D341Med (cell line): ENCODE measurements at regions not wholly inside any gene's neighbourhood (a gene's known extent, or its start where the extent isn't known, plus 50 kb on each side); places are given as distances from the start of the nearest gene placed in this dataset.

Experiments
- DNase-seq: peaks from one replicate; pipeline ENCODE4 v3.0.0; 2012; ENCODE audit warnings: low spot score

GRCh38 chr16:26295625-26296304 is 604.0 kb downstream of the HS3ST4 start:
- no peak for DNase-seq

DNA sequence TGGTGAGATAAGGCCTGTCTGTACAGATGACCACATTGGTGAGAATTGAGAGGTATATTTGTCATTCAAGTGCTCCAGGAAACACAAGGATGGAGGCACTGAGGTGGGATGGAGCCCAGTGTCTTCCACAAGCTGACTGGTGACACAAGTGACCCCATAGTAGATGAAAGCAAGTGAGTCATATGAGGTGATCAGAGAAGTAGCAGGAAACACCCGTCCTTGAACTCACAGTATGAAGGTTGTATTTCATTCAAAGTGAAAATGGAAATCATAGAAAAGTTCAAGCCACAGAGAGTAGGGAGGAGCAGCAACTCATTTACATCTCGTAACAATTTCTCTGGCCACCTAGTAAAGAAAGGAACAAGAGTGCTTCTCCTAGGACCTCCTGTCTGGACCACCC is 609.8 kb downstream of the HS3ST4 start:
- no peak for DNase-seq

GRCh38 chr16:26316683-26317464 is 625.1 kb downstream of the HS3ST4 start:
- no peak for DNase-seq

DNA sequence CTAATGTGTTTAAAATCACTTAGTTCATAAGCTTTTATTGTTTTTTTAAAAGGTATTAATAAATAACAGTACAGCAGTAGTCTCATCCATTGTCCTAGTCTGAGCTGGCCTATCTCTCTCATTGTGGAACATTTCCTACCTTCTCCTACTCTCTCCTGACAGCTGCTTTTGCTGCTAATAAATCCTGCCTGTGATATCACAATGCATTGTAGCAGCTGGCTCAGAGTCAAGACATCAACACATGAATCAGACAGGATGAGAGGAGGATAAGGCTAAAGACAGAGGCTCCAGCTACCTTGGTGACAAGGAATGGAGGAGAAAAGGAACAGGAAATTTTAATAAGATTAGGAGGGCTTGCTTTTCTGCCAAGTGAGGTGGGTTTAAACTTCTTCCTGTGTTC is 626.1 kb downstream of the HS3ST4 start:
- DNase-seq, result no peak

GRCh38 chr16:26330654-26331053 is 638.9 kb downstream of the HS3ST4 start:
- no peak for DNase-seq

DNA sequence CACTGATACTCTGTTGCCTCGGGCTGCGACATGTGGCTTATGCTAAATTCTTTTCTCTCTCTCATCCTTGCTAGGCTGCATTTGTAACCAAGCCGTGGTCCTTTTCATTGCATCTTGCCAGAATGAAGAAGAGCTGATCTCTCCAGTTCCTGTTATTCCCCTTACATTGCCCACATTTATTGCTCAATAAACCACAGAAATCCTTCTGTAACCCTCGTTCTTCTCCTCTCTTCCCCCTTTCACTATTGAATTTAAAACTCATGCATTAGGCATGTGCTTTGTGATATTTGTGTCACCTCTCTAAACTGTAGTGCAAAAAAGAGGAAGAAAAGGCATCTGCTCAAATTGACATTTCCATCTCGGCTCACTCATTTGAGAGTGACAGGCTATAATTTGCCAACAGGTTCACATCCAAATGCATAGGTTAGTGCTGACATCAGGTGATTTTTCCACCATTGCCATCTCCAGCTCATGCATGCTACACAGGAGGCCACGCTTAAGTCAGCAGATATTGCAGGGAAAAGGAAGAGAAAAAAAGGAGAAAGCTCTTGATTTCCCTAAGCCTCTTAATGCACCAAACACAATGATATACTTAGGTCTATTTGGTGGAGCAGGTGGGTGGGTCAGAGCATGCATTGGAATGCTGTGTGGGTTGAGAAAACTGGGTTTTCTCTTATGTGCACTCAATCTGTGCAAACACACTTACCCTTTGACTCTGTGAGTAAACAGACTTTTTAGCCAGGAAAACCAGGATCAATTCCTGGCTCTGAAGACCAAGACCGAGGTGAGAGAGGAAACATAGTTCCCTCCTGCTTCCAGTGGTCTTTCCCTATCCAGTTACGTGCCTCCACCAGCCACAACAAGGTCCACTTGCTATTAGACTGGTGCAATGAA is 642.7 kb downstream of the HS3ST4 start:
- no peak for DNase-seq

DNA sequence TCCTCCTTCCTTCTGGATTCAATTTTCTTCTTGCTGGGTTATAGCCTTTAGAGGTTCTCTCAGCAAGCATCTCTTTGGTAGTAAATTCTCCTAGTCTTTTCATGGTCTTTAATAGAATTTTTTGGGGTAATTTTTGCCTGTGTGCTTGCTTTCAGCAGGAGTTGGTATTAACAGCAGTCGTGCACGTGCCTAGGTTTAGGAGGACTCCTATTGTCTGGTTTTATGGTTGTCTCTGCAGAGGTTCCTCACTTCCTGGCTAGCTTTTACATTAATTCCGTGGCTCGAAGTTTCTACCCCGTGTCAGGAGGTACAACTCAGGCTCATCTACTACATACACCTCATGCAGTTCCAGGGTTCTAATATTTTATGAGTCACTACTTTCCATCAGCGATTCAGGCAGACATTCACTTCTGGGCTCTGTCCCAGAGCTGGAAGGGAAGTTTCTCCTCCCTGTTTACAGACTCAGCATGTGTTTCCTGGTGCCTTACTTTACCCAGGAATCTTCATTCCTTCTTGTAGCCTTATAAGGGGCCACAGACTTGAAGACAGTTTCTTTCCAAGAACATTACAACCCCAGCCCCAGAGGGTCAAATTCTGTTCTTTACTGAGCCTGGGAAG is 643.6 kb downstream of the HS3ST4 start:
- no peak for DNase-seq

GRCh38 chr16:26342621-26343020 is 650.9 kb downstream of the HS3ST4 start:
- no peak for DNase-seq

DNA sequence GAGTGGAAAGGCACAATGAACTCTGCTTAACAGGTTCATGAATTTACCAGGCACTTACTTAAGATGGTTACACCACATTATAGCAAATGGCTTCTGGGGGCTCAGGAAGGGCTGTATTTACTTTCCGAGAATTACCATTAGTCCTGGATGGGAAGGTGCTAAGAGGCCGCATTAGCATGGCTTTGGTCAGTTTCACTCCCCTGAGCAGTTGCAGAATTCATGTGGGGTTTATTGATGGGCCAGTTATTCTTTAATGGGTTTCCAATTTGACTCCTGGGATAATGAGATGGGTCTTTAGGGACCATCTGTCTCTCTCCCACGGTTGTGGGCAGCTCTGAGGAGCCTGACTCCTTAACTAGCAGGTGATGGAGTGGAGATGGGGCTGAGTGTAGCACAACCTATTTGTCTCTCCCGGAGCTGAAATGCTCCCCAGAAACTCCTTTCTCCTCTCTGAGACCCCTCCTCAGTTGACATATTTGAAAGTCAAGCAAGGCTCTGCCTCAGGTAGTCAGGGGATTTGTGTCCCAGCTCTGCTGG is 652.5 kb downstream of the HS3ST4 start:
- DNase-seq, result no peak

GRCh38 chr16:26344976-26345375 is 653.2 kb downstream of the HS3ST4 start:
- DNase-seq, result no peak

- no peak for DNase-seq
Measured at GRCh38 chr16:26345966-26346365, 654.2 kb downstream of the HS3ST4 start.

GRCh38 chr16:26348095-26348494 is 656.3 kb downstream of the HS3ST4 start:
- no peak for DNase-seq

- no peak for DNase-seq
Measured at GRCh38 chr16:26360867-26361266, 669.1 kb downstream of the HS3ST4 start.

- DNase-seq, result no peak
Measured at GRCh38 chr16:26363581-26363980, 671.8 kb downstream of the HS3ST4 start.

- no peak for DNase-seq
Measured at GRCh38 chr16:26365161-26365940, 673.6 kb downstream of the HS3ST4 start.

DNA sequence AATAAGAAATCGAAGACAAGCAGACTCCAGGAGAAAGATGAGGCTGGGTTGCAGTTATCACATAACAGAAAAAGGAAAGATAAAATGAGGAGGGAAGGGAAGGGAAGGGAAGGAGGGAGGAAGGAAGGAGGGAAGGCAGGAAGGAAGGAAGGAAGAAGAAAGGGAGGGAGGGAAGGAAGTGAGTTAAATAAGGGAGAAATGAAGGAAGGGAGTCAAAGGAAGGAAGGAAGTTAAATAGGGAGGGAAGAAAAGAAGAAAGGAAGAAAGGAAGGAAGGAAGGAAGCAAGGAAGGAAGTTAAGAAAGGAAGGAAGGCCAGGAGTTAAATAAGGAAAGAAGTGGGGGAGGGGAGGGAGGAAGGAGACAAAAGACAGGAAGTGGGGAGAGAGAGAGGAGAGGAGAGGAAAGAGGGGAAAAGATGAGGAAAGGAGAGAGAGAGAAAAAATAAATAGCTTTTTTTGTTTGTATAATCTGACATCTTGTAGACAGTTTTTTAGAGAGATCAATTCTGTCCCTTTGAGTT is 679.6 kb downstream of the HS3ST4 start:
- DNase-seq, result no peak

DNA sequence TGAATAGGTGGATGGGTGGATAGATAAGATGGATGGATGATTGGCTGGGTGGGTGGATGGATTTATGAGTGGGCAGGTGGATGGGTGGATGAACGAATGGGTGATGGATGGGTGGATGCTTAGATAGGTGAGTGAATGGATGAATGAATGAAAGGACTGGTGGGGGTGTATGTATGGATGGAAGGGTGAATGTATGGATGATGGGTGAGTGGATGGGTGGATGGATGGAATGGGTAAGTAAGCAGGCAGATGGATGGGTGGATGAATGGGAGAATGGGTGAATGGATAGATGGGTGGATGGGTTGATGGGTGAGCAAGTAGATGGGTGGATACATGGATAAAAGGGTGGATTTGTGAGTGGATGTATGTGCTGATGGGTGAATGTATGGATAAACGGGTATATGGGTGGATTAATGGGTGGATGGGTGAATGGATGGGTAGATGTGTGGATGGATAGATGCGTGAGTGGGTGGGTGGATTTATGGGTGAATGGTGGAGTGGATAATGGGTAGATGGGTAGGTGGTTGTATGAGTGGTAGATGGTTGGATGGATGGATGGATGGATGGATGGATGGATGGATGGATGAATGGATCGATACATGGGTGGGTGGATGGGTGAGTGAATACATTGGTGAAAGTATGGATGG is 682.6 kb downstream of the HS3ST4 start:
- no peak for DNase-seq

DNA sequence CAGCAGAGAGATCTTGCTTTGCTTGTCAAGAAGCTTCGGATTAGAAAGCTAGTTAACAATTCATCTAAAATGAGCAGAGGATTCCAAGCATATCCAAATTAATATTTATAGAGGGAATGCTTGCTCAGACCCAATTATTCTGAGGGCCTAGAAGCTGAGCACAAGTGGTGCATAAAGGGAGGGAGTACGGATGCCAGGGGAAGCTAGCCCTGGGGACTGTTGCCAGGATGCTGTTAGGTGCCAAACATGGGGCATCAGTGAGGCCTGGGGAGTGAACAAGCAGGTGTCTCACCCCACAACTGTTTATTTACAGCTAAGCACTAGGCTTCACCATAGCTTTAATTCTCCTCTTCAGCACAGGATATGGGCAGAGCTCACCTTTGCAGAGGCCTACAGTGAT is 684.1 kb upstream of the C16orf82 start:
- no peak for DNase-seq

DNA sequence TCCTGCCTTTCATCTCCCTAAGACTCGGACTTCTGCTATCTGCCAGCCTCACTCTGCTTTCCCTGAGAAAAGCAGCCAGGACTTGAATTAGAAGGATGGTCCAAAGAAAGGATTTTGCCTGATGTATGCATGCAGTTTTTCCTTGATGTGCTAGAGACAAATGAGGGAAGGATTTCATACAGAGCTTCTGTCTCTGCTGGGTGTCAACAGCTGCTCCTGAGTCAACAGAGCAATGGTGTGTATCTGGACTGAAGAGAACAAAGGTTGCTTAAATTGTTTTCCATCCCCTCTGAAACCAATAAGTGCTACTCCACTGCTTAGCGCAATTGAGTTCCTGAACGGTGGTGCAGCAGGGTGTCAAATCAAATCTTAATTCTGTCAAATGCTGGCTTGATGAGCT is 680.6 kb upstream of the C16orf82 start:
- no peak for DNase-seq

DNA sequence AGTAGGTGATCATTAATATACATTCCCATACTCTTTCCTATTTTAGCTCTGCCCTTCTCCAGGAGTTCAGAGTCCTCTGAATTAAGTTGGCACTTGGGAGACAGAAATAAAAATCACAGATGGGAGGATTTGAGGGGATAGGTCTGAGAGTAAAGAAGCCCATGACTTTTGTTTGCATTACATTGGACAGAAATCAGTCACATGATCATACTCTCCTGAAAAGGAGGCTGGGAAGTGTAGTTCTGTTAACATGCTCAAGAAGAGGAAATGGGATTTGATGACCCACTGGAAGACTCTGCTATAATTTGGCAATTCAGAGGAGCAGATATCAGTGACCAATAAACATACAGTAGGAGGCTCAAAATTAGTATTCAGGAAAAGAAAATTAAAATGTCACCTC is 674.9 kb upstream of the C16orf82 start:
- DNase-seq, result no peak
